HG03442 (cell line): ENCODE measurements at regions not wholly inside any gene's neighbourhood (a gene's known extent, or its start where the extent isn't known, plus 50 kb on each side); places are given as distances from the start of the nearest gene placed in this dataset.
"Not testable (repeated sequence)": the region's sequence is repeated elsewhere in the genome, so short reads cannot be mapped to it uniquely, and the experiment has no call there.

Source experiments
- ATAC-seq: cut with Tn5 transposase; IDR thresholded peaks from one replicate; pipeline ENCODE4 v1.9.1; 2021; ENCODE audit warnings: mild to moderate bottlenecking, moderate library complexity; ENCODE audit not compliant: unreplicated experiment

- no peak for ATAC-seq
Observed at GRCh38 chr12:58302487-58303011, 361.2 kb downstream of the ATP23 start.

DNA sequence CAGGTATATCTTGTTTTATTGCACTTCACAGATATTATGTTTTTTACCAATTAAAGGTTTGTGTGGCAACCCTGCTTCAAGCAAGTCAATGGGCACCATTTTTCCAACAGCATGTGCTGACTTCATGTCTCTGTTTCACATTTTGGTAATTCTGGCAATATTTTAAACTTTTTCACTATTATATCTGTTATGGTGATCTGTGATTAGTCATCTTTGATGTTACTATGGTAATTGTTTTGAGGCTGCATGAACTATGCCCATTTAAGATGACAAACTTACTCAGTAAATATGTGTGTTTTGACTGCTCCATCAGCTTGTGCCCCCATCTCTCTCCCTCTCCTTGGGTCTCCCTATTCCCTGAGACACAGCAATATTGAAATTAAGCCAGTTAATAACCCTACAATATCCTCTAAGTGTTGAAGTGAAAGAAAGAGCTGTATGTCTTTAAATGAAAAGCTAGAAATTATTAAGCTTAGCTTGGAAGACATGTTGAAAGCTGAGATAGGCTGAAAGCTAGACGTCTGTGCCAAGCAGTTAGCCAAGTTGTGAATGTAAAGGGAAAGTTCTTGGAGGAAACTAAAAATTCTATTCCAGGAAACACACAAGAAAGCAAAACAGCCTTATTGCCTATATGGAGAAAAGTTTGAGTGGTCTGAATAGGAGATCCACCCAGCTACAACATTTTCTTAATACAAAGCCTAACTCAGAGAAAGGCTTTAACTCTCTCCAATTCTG lies 365.1 kb downstream of the ATP23 start:
- ATAC-seq, result no peak

DNA sequence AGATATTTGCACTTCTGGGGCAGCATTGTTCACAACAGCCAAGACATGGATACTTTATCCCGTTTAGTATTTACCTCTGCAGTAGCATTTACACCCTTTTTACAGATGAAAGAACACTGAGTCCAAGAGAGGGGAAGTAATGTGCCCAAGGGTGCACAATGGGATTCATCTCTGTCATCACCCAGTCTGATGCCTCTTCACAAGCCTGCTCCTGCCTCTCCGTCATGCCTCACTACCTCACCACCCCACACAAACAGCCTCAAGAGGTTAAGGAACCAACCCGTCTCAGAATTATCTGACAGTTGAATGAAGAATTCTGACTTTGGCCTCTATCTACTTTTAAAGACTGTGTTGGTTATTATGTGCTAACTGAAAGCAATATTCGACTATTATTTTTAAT lies 368.4 kb downstream of the ATP23 start:
- peak; percentile 64 for ATAC-seq

GRCh38 chr12:58310368-58310767 lies 369.0 kb downstream of the ATP23 start:
- ATAC-seq, result no peak

GRCh38 chr12:58310809-58311622 lies 369.6 kb downstream of the ATP23 start:
- peak; percentile 72 for ATAC-seq

DNA sequence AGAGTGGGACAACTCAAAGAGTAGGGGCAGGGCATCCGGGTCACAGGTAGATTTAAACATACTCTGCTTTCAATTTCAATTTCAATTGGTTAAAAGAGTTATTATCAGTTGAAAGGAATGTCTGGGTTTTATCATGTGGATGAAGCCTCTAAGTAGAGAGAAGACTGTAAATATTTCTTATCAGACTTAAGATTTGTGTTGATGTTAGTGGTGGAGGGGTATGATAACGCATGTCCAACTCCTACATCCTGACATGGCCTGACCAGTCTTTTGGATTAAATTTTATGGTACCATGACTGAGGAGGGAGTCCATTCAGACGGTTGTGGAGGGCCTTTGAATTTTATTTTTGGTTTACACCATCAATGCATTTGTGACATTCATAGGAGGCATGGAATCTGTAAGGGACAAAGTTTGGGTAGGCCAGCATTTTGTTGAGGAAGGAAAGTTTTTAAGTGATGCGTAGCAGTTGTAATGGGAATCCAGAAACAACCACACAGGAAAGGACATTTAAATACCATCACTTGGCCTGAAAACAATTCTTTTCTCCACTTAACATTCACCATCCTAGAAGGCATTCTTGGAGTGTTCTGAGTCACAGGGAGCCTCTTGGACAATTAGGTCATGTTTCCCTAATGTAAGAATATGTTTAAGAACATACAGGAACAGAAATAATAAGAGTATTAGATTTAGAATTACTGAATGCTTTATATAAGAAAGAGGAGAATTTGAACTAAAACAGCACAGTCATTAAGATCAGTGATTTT lies 371.9 kb downstream of the ATP23 start:
- ATAC-seq, result no peak

- ATAC-seq, result no peak
Observed at GRCh38 chr12:58314610-58315009, 373.2 kb downstream of the ATP23 start.

GRCh38 chr12:58316926-58317325 lies 375.6 kb downstream of the ATP23 start:
- ATAC-seq, result no peak

- ATAC-seq, result peak; percentile 95
Observed at GRCh38 chr12:58321414-58321813, 380.0 kb downstream of the ATP23 start.

DNA sequence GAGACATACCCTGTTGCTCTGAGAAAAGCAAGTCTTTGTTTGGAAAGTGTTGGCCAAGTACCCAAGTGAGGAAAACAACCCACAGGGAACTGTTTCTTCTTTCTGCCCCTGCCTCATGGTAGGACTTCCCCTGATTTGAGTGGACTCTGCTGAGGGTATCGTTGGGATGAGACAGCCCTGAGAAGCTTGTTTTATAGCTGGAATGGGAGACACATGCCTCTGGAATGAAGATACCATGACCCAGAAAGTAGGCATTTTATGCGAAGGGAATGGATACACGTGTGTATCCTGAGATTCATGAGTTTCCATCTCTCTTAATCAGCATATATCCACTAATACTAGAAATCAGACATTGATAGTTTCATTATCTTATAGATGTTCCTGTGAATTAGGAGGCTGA lies 382.3 kb downstream of the ATP23 start:
- no peak for ATAC-seq

DNA sequence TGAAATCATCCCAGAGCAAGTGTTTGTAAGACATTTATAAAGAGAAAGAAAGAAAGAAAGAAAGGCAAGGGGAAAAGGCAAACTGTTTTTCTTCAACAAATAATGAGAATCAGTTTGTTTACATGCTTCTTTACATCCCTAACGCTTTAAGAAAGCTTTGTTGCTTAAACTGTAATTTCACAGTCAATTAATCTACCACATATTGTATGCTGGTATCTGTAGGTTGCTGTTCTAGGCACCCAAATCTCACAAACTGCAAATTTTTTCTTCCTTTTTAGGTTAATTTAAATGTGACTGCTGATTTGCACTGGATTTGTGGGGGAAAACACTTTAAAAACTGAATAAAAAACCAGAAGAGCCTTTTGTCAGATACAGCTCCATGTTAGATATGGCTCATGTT lies 384.2 kb downstream of the ATP23 start:
- ATAC-seq, result no peak

DNA sequence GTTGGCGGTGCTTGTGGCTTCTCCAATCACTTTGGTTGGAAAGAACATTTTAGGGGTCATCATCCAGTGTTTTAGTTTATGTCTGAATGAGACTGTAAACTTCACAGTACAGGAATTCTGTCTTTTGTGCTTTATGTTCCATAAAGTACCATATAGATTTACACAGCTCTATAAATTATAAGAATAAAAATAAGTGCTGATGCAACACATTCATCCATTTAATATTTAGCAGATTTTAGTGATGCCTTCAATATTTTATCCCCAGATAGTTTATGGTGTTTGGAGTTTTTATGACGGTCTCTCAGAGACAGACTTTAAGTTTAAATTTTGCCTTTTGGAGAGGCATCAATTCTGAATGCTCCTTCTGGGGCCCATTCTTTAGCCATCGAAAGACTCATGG lies 385.2 kb downstream of the ATP23 start:
- no peak for ATAC-seq

DNA sequence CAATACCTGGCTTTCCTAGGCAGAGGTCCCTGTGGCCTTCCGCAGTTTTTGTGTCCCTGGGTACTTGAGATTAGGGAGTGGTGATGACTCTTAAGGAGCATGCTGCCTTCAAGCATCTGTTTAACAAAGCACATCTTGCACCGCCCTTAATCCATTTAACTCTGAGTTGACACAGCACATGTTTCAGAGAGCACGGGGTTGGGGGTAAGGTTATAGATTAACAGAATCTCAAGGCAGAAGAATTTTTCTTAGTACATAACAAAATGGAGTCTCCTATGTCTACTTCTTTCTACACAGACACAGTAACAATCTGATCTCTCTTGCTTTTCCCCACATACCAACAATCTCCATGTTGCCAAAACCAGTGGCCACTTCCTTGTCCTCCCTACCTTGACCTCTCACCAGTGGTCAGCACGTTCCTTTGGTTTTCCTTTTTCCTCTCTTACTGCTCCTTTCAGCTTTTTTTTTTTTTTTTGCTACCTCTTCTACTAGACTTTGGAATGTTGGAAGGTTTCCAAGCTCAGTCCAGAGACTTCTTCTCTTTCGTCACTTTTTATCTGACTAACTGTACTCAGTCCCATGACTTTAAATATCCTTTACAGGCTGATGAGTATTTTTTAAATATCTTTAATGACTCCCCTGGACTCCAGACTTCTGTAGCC lies 395.3 kb downstream of the ATP23 start:
- ATAC-seq, result not testable (repeated sequence)

DNA sequence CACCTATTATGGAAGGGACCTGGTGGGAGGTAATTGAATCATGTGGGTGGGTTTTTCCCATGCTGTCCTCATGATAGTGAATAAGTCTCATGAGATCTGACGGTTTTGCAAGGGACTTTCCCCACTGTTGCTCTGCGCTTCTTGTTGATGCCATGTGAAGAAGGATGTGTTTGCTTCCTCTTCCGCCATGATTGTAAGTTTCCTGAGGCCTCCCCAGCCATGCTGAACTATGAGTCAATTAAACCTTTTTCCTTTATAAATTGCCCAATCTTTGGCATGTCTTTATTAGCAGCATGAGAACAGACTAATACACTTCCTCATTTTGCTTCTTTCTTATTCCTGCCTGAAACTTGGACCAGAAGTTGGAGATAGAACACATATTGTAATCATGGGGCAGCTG lies 396.2 kb downstream of the ATP23 start:
- ATAC-seq, result not testable (repeated sequence)

GRCh38 chr12:58341791-58342190 lies 400.4 kb downstream of the ATP23 start:
- ATAC-seq, result no peak

DNA sequence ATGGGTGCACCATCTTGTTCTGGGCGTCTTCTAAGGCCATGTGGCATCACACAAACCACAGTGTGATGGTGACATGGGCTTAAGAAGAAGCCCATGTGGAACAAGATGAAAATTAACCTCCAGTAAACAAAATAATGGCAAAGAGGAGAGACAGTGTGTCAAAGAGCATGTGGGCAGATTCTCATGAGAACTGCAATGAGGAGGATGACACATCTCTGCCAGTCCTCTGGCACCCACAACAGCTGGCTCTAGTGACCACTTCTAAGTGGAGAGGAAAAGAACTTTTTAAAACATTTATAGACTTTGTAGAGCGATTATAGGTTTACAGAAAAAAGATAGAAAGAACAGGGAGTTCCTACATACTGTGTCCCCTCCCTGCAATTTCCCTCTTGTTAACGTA lies 401.4 kb downstream of the ATP23 start:
- ATAC-seq, result no peak

GRCh38 chr12:58346032-58346632 lies 404.8 kb downstream of the ATP23 start:
- no peak for ATAC-seq

DNA sequence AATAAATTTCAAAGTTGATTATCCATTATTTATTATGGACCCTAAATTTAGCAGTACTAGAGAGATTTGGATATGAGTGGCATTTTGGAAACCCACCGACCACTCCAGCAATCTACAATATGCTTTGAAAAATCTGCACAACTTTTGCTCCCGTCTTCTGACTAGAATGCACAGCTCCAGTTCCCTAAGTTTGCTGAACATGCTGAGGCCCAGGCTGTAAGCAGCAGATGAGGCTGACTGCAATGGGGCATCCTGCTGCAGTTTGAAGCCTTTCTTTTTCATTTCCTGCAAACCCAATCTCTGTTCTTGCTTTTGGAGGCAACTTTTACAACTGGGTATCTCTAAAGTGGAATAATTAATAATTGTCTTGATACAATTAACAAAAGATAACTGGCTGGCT lies 405.8 kb downstream of the ATP23 start:
- no peak for ATAC-seq

DNA sequence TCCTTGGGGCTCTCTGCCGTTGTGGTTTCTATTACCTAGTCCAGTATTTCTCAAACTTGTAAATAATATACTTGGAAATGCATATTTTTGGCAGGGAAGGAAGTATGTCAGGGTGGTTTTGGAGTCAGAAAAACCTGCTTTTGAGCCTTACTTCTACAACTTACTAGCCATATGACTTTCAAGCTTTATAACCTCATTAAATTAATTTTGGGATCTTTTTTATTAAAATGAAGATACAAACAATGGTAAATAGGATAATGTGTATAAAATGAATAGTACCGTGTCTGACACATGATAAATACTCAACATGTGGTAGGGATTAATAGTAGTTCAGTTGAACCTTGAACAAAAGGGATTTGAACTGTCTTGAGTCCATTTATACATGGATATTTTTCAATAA lies 406.3 kb downstream of the ATP23 start:
- ATAC-seq, result no peak

GRCh38 chr12:58349161-58349560 lies 407.8 kb downstream of the ATP23 start:
- ATAC-seq, result no peak
